GM12878 (cell line): ENCODE measurements at regions not wholly inside any gene's neighbourhood (a gene's known extent, or its start where the extent isn't known, plus 50 kb on each side); places are given as distances from the start of the nearest gene placed in this dataset.

Source experiments
- ATAC-seq: fragments of 200-7000 bp; cut with Tn5 transposase; 3 replicates; pipeline ENCODE4 v1.9.1; 2020; ENCODE audit warnings: mild to moderate bottlenecking, moderate library complexity
- BruUV-seq: library from RNA; stranded (reverse); fragments of 400-500 nt; replicated peaks from 2 replicates; lab custom pipeline; 2021; lab: Mats Ljungman, UMichigan
- CTCF ChIA-PET: fragments of 300-600 bp; sonication (Branson Sonifier 250); formaldehyde crosslinking; extraction: SDS; loops from one replicate; lab custom pipeline; 2021; ENCODE audit warnings: inconsistent platforms; lab: Yijun Ruan, JAX
- POLR2A ChIA-PET: fragments of 350-600 bp; formaldehyde crosslinking; extraction: SDS; loops from one replicate; lab custom pipeline; 2021; ENCODE audit warnings: inconsistent platforms; lab: Charles Lee
- RAD21 ChIA-PET: fragments of 300-600 bp; sonication (Branson Sonifier 250); formaldehyde crosslinking; loops from one replicate; lab custom pipeline; 2023; ENCODE audit warnings: antibody characterized with exemption; ENCODE audit not compliant: unreplicated experiment; lab: Charles Lee
- SMC1A ChIA-PET: fragments of 300-600 bp; sonication (Branson Sonifier 250); formaldehyde crosslinking; loops from one replicate; lab custom pipeline; 2023; ENCODE audit not compliant: unreplicated experiment, uncharacterized antibody; lab: Charles Lee
- DNase-seq: peaks from one replicate; pipeline ENCODE4 v3.0.0-alpha.2; 2011; ENCODE audit warnings: low read depth, low spot score
- FAIRE-seq: peaks from 3 replicates; lab custom pipeline; 2011; peaks lifted over from hg19 to GRCh38; lab: Jason Lieb, UNC
- H2AFZ ChIP-seq: 2 replicates; pipeline ENCODE4 v1.6.0; 2011; ENCODE audit warnings: low read depth, low read length, control low read depth; ENCODE audit not compliant: control insufficient read depth
- H3K27ac ChIP-seq: 2 replicates; pipeline ENCODE4 v1.5.1; 2011; ENCODE audit warnings: control low read depth; ENCODE audit not compliant: control insufficient read depth, insufficient read depth
- H3K27me3 ChIP-seq, 2 experiments: replicated peaks in 1 of 2; 2 replicates each; pipeline versions ENCODE4 v1.6.0 to v1.6.1; 2011; ENCODE audit warnings: low read length in 1 of 2; ENCODE audit not compliant: control insufficient read depth in 2 of 2, insufficient read depth in 2 of 2
- H3K36me3 ChIP-seq, 2 experiments: 2 replicates each; pipeline ENCODE4 v1.5.1; 2011; ENCODE audit warnings: low read length in 1 of 2; ENCODE audit not compliant: control insufficient read depth in 2 of 2, insufficient read depth in 2 of 2
- H3K4me1 ChIP-seq: 2 replicates; pipeline ENCODE4 v1.6.1; 2011; ENCODE audit warnings: mild to moderate bottlenecking, low read length, moderate library complexity, mixed read lengths; ENCODE audit not compliant: control insufficient read depth, insufficient read depth
- H3K4me2 ChIP-seq: 2 replicates; pipeline ENCODE4 v1.6.0; 2011; ENCODE audit warnings: control low read depth; ENCODE audit not compliant: control insufficient read depth, insufficient read depth
- H3K4me3 ChIP-seq: fragments of 200-600 bp; sonication (generic); 2 replicates; pipeline ENCODE4 v1.5.1; 2016
- H3K79me2 ChIP-seq: 2 replicates; pipeline ENCODE4 v1.6.0; 2011; ENCODE audit warnings: low read length; ENCODE audit not compliant: control insufficient read depth, insufficient read depth
- H3K9ac ChIP-seq: 2 replicates; pipeline ENCODE4 v1.8.0; 2011; ENCODE audit warnings: low read length, control low read depth, mixed read lengths; ENCODE audit not compliant: control insufficient read depth, insufficient read depth
- H3K9me3 ChIP-seq: replicated peaks from 3 replicates; pipeline ENCODE4 v1.5.1; 2011; ENCODE audit warnings: mild to moderate bottlenecking, low read length; ENCODE audit not compliant: control insufficient read depth, insufficient read depth
- H4K20me1 ChIP-seq: 2 replicates; pipeline ENCODE4 v1.6.0; 2011; ENCODE audit not compliant: control insufficient read depth, insufficient read depth
- ASH2L ChIP-seq: fragments of 300-600, 200-600 bp; sonication (generic); IDR thresholded peaks from 2 replicates; pipeline ENCODE4 v1.6.1; 2017; ENCODE audit warnings: low read depth, mild to moderate bottlenecking, borderline replicate concordance
- BACH1 ChIP-seq: fragments of 450-650 bp; IDR thresholded peaks from 2 replicates; pipeline ENCODE4 v1.6.1; 2017; ENCODE audit warnings: mild to moderate bottlenecking, borderline replicate concordance
- RAD21 ChIP-seq: IDR thresholded peaks from 2 replicates; pipeline ENCODE4 v1.6.1; 2011; ENCODE audit warnings: mild to moderate bottlenecking, low read depth, low read length, moderate library complexity; ENCODE audit not compliant: insufficient read depth
- SPI1 ChIP-seq: IDR thresholded peaks from 2 replicates; pipeline ENCODE4 v1.6.1; 2011; ENCODE audit warnings: low read depth, mild to moderate bottlenecking, low read length, moderate library complexity, borderline replicate concordance; ENCODE audit not compliant: insufficient read depth
- SUZ12 ChIP-seq: fragments of 200-600 bp; sonication (generic); IDR thresholded peaks from one replicate; pipeline ENCODE4 v1.6.1; 2018; ENCODE audit warnings: antibody characterized with exemption, mild to moderate bottlenecking; ENCODE audit not compliant: unreplicated experiment
- ZNF217 ChIP-seq: fragments of 450-650 bp; IDR thresholded peaks from 2 replicates; pipeline ENCODE4 v1.6.1; 2017; ENCODE audit warnings: antibody characterized with exemption, mild to moderate bottlenecking
- WGBS: methylation state at CpG from one replicate; pipeline ENCODE4 v1.1.6; 2016; ENCODE audit warnings: low lambda C conversion rate; ENCODE audit not compliant: insufficient replicate concordance, insufficient coverage; ENCODE audit errors: missing lambda C conversion rate; 5-methylcytosine and 5-hydroxymethylcytosine counted together
- in situ Hi-C: fragments of 300-500 bp; cut with MboI; formaldehyde crosslinking; loops from 9 replicates; pipeline ENCODE4 v1.14.3; 2018; ENCODE audit warnings: mixed read lengths
- intact Hi-C: fragments of 100-400 bp; cut with micrococcal nuclease; formaldehyde crosslinking; loops from one replicate; pipeline ENCODE4 v1.14.2; 2022; ENCODE audit not compliant: unreplicated experiment
- TF ChIP-seq, protein P1 (sequence below): fragments of 450-650 bp; IDR thresholded peaks from 2 replicates; pipeline ENCODE4 v1.6.1; 2016; ENCODE audit warnings: mild to moderate bottlenecking

DNA sequence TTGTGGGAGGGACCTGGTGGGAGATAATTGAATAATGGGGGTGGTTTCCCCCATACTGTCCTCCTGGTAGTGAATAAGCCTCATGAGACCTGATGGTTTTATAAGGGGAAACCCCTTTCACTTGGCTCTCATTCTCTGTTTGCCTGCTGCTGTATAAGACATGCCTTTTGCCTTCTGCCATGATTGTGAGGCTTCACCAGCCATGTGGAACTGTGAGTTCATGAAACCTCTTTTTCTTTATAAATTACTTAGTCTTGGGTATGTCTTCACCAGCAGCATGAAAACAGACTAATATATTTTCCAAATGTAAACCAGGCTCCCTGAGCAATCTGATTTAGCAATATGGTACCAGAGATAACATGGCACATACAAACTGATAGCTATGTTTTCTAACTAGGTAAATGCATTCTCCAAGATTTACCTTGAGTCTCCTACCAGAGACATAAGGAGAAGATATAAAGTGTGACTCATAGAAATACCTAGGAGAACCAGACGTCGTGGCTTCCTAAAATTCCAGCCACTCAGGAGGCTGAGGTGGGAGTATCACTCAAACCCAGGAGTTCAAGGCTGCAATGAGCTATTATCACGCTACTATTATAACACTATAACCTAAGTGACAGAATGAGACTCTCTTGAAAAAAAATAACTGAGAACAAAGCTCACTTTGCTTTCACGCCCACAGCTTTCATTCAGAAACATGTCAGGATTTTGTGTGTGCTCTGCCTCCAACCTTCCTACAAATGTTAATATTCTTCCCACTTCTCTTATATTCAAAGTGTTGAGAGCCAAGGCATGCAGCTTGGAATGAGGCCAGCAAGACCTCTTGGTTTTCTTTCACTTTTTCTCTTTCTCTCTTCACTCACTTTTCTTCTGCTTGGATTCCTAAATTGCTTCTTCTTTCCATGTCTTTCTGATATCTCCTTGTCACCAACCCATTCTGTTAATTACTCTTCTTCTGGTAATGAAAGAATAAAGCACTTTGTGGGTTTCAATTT, 263.9 kb upstream of the UBE2E3 start (continued):
- TF ChIP-seq SUZ12 (no peak), ASH2L (no peak), SPI1 (no peak)
- TF ChIP-seq, protein P1, sequence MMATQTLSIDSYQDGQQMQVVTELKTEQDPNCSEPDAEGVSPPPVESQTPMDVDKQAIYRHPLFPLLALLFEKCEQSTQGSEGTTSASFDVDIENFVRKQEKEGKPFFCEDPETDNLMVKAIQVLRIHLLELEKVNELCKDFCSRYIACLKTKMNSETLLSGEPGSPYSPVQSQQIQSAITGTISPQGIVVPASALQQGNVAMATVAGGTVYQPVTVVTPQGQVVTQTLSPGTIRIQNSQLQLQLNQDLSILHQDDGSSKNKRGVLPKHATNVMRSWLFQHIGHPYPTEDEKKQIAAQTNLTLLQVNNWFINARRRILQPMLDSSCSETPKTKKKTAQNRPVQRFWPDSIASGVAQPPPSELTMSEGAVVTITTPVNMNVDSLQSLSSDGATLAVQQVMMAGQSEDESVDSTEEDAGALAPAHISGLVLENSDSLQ: no peak

DNA sequence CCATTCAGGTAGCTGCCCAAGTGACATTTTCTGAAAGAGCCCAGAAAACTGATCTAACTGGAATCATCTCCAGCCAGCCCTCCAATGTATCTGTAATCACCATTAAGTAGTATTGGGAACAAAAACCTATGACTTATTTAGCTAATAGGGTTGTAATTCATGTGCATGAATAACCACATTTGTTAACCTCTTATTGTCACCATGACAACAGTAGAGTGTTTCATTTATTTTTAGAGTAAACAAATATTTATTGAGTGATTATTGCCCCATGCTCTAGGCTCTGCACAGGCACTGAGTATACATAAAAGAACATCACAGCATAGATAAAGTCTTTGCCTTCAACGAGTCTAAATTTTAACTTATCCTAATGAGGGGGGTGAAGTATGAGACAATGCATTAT, 265.4 kb upstream of the UBE2E3 start:
- BruUV-seq: no TSS peak
- ChIA-PET RAD21 (interaction anchor here (1.6 kb wide), 1 partner anchor 591 kb away, joined by 3 read pairs; no protein-coding TSS in a partner anchor), POLR2A (no interaction called here)
- Histone ChIP-seq H3K9me3 (no peaks in the 10 kb centered on the region), H4K20me1 (no peaks in the 10 kb centered on the region), H2AFZ (no peak overlapping the region), H3K9ac (no peak overlapping the region), H3K27ac (no peak overlapping the region), H3K4me3 (no peak overlapping the region)
- 0% methylated on average over 1 of the region's 1 CpG for WGBS
- ATAC-seq: no peak
- DNase-seq: no peak
- intact Hi-C loops: no loop called here
- in situ Hi-C loops: no loop called here
- TF ChIP-seq ZNF217: no peak
- no peak for TF ChIP-seq BACH1
- TF ChIP-seq RAD21: no peak
- TF ChIP-seq, all 136 proteins: peak for 0
- H3K36me3 ChIP-seq: no peaks in the 10 kb centered on the region
- ChIA-PET SMC1A (interaction anchor here (1.4 kb wide), 1 partner anchor 20 kb away, joined by 3 read pairs; no protein-coding TSS in a partner anchor), CTCF (no interaction called here)
- H3K4me1 ChIP-seq: no peaks in the 10 kb centered on the region
- no peak overlapping the region for H3K4me2 ChIP-seq
- FAIRE-seq: no peak
- no peaks in the 10 kb centered on the region for H3K79me2 ChIP-seq
- no peaks in the 10 kb centered on the region for H3K27me3 ChIP-seq
